GM12878 (cell line): ENCODE measurements at regions not wholly inside any gene's neighbourhood (a gene's known extent, or its start where the extent isn't known, plus 50 kb on each side); places are given as distances from the start of the nearest gene placed in this dataset.

ENCODE experiments used
- ATAC-seq: fragments of 200-7000 bp; cut with Tn5 transposase; 3 replicates; pipeline ENCODE4 v1.9.1; 2020; ENCODE audit warnings: mild to moderate bottlenecking, moderate library complexity
- BruUV-seq: library from RNA; stranded (reverse); fragments of 400-500 nt; replicated peaks from 2 replicates; lab custom pipeline; 2021; lab: Mats Ljungman, UMichigan
- CTCF ChIA-PET: fragments of 300-600 bp; sonication (Branson Sonifier 250); formaldehyde crosslinking; extraction: SDS; loops from one replicate; lab custom pipeline; 2021; ENCODE audit warnings: inconsistent platforms; lab: Yijun Ruan, JAX
- POLR2A ChIA-PET: fragments of 350-600 bp; formaldehyde crosslinking; extraction: SDS; loops from one replicate; lab custom pipeline; 2021; ENCODE audit warnings: inconsistent platforms; lab: Charles Lee
- RAD21 ChIA-PET: fragments of 300-600 bp; sonication (Branson Sonifier 250); formaldehyde crosslinking; loops from one replicate; lab custom pipeline; 2023; ENCODE audit warnings: antibody characterized with exemption; ENCODE audit not compliant: unreplicated experiment; lab: Charles Lee
- SMC1A ChIA-PET: fragments of 300-600 bp; sonication (Branson Sonifier 250); formaldehyde crosslinking; loops from one replicate; lab custom pipeline; 2023; ENCODE audit not compliant: unreplicated experiment, uncharacterized antibody; lab: Charles Lee
- DNase-seq: peaks from one replicate; pipeline ENCODE4 v3.0.0-alpha.2; 2011; ENCODE audit warnings: low read depth, low spot score
- FAIRE-seq: peaks from 3 replicates; lab custom pipeline; 2011; peaks lifted over from hg19 to GRCh38; lab: Jason Lieb, UNC
- H2AFZ ChIP-seq: 2 replicates; pipeline ENCODE4 v1.6.0; 2011; ENCODE audit warnings: low read depth, low read length, control low read depth; ENCODE audit not compliant: control insufficient read depth
- H3K27ac ChIP-seq: 2 replicates; pipeline ENCODE4 v1.5.1; 2011; ENCODE audit warnings: control low read depth; ENCODE audit not compliant: control insufficient read depth, insufficient read depth
- H3K27me3 ChIP-seq, 2 experiments: replicated peaks in 1 of 2; 2 replicates each; pipeline versions ENCODE4 v1.6.0 to v1.6.1; 2011; ENCODE audit warnings: low read length in 1 of 2; ENCODE audit not compliant: control insufficient read depth in 2 of 2, insufficient read depth in 2 of 2
- H3K36me3 ChIP-seq, 2 experiments: 2 replicates each; pipeline ENCODE4 v1.5.1; 2011; ENCODE audit warnings: low read length in 1 of 2; ENCODE audit not compliant: control insufficient read depth in 2 of 2, insufficient read depth in 2 of 2
- H3K4me1 ChIP-seq: 2 replicates; pipeline ENCODE4 v1.6.1; 2011; ENCODE audit warnings: mild to moderate bottlenecking, low read length, moderate library complexity, mixed read lengths; ENCODE audit not compliant: control insufficient read depth, insufficient read depth
- H3K4me2 ChIP-seq: 2 replicates; pipeline ENCODE4 v1.6.0; 2011; ENCODE audit warnings: control low read depth; ENCODE audit not compliant: control insufficient read depth, insufficient read depth
- H3K4me3 ChIP-seq: fragments of 200-600 bp; sonication (generic); 2 replicates; pipeline ENCODE4 v1.5.1; 2016
- H3K79me2 ChIP-seq: 2 replicates; pipeline ENCODE4 v1.6.0; 2011; ENCODE audit warnings: low read length; ENCODE audit not compliant: control insufficient read depth, insufficient read depth
- H3K9ac ChIP-seq: 2 replicates; pipeline ENCODE4 v1.8.0; 2011; ENCODE audit warnings: low read length, control low read depth, mixed read lengths; ENCODE audit not compliant: control insufficient read depth, insufficient read depth
- H3K9me3 ChIP-seq: replicated peaks from 3 replicates; pipeline ENCODE4 v1.5.1; 2011; ENCODE audit warnings: mild to moderate bottlenecking, low read length; ENCODE audit not compliant: control insufficient read depth, insufficient read depth
- H4K20me1 ChIP-seq: 2 replicates; pipeline ENCODE4 v1.6.0; 2011; ENCODE audit not compliant: control insufficient read depth, insufficient read depth
- E2F8 ChIP-seq: fragments of 450-650 bp; IDR thresholded peaks from 2 replicates; pipeline ENCODE4 v1.6.1; 2018; ENCODE audit warnings: mild to moderate bottlenecking, low read depth, moderate library complexity; ENCODE audit not compliant: partially characterized antibody
- HSF1 ChIP-seq: fragments of 150-350 bp; IDR thresholded peaks from 2 replicates; pipeline ENCODE4 v1.6.1; 2014; ENCODE audit warnings: mild to moderate bottlenecking, low read depth, low read length
- JUND ChIP-seq: IDR thresholded peaks from 2 replicates; pipeline ENCODE4 v1.6.1; 2012; ENCODE audit warnings: low read depth, mild to moderate bottlenecking, low read length, improper control_type of control experiment, moderate library complexity
- KLF5 ChIP-seq: fragments of 450-650 bp; IDR thresholded peaks from 2 replicates; pipeline ENCODE4 v1.6.1; 2014; ENCODE audit warnings: mild to moderate bottlenecking; ENCODE audit not compliant: partially characterized antibody
- MTA2 ChIP-seq: fragments of 450-650 bp; IDR thresholded peaks from 2 replicates; pipeline ENCODE4 v1.6.1; 2016; ENCODE audit warnings: low read depth, mild to moderate bottlenecking, moderate library complexity
- MYB ChIP-seq: fragments of 150-350 bp; IDR thresholded peaks from 2 replicates; pipeline ENCODE4 v1.6.1; 2014; ENCODE audit warnings: mild to moderate bottlenecking, low read depth, low read length, borderline replicate concordance
- RAD21 ChIP-seq: IDR thresholded peaks from 2 replicates; pipeline ENCODE4 v1.6.1; 2011; ENCODE audit warnings: mild to moderate bottlenecking, low read depth, low read length, moderate library complexity; ENCODE audit not compliant: insufficient read depth
- RCOR1 ChIP-seq: conservative IDR thresholded peaks from 2 replicates; pipeline ENCODE4 v1.6.1; 2012; ENCODE audit warnings: low read depth, low read length, improper control_type of control experiment
- SMARCA5 ChIP-seq: fragments of 450-650 bp; IDR thresholded peaks from 2 replicates; pipeline ENCODE4 v1.6.1; 2017; ENCODE audit warnings: mild to moderate bottlenecking
- TAF1 ChIP-seq: IDR thresholded peaks from 2 replicates; pipeline ENCODE4 v1.6.1; 2011; ENCODE audit warnings: mild to moderate bottlenecking, low read depth, low read length, borderline replicate concordance
- TCF7 ChIP-seq: IDR thresholded peaks from 2 replicates; pipeline ENCODE4 v1.6.1; 2014; ENCODE audit warnings: antibody characterized with exemption, borderline replicate concordance
- ZNF24 ChIP-seq: fragments of 450-650 bp; IDR thresholded peaks from 2 replicates; pipeline ENCODE4 v1.6.1; 2017; ENCODE audit warnings: antibody characterized with exemption, mild to moderate bottlenecking
- WGBS: methylation state at CpG from one replicate; pipeline ENCODE4 v1.1.6; 2016; ENCODE audit warnings: low lambda C conversion rate; ENCODE audit not compliant: insufficient replicate concordance, insufficient coverage; ENCODE audit errors: missing lambda C conversion rate; 5-methylcytosine and 5-hydroxymethylcytosine counted together
- in situ Hi-C: fragments of 300-500 bp; cut with MboI; formaldehyde crosslinking; loops from 9 replicates; pipeline ENCODE4 v1.14.3; 2018; ENCODE audit warnings: mixed read lengths
- intact Hi-C: fragments of 100-400 bp; cut with micrococcal nuclease; formaldehyde crosslinking; loops from one replicate; pipeline ENCODE4 v1.14.2; 2022; ENCODE audit not compliant: unreplicated experiment

- ChIA-PET RAD21 (no interaction called here), POLR2A (no interaction called here), SMC1A (no interaction called here)
- ATAC-seq = no peak
- Histone ChIP-seq H3K9ac (no peak overlapping the region), H3K4me1 (no peaks in the 10 kb centered on the region), H3K36me3 (no peaks in the 10 kb centered on the region), H3K27ac (no peak overlapping the region), H3K9me3 (no peaks in the 10 kb centered on the region)
- BruUV-seq = no TSS peak
- no peak for DNase-seq
- TF ChIP-seq MTA2 (no peak), ZNF24 (no peak), TCF7 (no peak), MYB (no peak), SMARCA5 (no peak), HSF1 (no peak), RAD21 (no peak), KLF5 (no peak), RCOR1 (no peak), TAF1 (no peak), E2F8 (no peak), JUND (no peak)
- TF ChIP-seq, all 136 proteins: peak for 0
- intact Hi-C loops (no loop called here), in situ Hi-C loops (no loop called here)
- no peak overlapping the region for H3K4me3 ChIP-seq
- no peaks in the 10 kb centered on the region for H3K27me3 ChIP-seq
- 22% methylated on average over 1 of the region's 1 CpG for WGBS
- H4K20me1 ChIP-seq = no peaks in the 10 kb centered on the region
- CTCF ChIA-PET = no interaction called here
- H3K4me2 ChIP-seq = no peak overlapping the region
- no peaks in the 10 kb centered on the region for H3K79me2 ChIP-seq
- no peak overlapping the region for H2AFZ ChIP-seq
- no peak for FAIRE-seq
These were observed 346.3 kb upstream of the CDH11 start for GRCh38 chr16:65468133-65468532.
